GM19438 (cell line): ENCODE measurements at regions not wholly inside any gene's neighbourhood (a gene's known extent, or its start where the extent isn't known, plus 50 kb on each side); places are given as distances from the start of the nearest gene placed in this dataset.

Source experiments
- ATAC-seq: cut with Tn5 transposase; IDR thresholded peaks from one replicate; pipeline ENCODE4 v1.9.1; 2021; ENCODE audit warnings: low read depth; ENCODE audit not compliant: unreplicated experiment

- ATAC-seq = no peak
Observed at GRCh38 chr6:84361372-84362192, 134.1 kb upstream of the CEP162 start.

- ATAC-seq = no peak
Observed at GRCh38 chr6:84360039-84360438, 132.6 kb upstream of the CEP162 start.

- no peak for ATAC-seq
Observed at GRCh38 chr6:84358581-84358980, 131.1 kb upstream of the CEP162 start.

GRCh38 chr6:84357631-84358030 lies 130.2 kb upstream of the CEP162 start:
- no peak for ATAC-seq

- ATAC-seq = no peak
Observed at GRCh38 chr6:84356907-84357306, 129.5 kb upstream of the CEP162 start.

- ATAC-seq = no peak
Observed at GRCh38 chr6:84353459-84354423, 126.3 kb upstream of the CEP162 start.

GRCh38 chr6:84350397-84350796 lies 123.0 kb upstream of the CEP162 start:
- ATAC-seq = no peak

GRCh38 chr6:84349542-84349941 lies 122.1 kb upstream of the CEP162 start:
- no peak for ATAC-seq

GRCh38 chr6:84348801-84349200 lies 121.4 kb upstream of the CEP162 start:
- ATAC-seq = no peak

GRCh38 chr6:84346372-84346771 lies 118.9 kb upstream of the CEP162 start:
- ATAC-seq = no peak

- no peak for ATAC-seq
Observed at GRCh38 chr6:84344005-84344404, 116.6 kb upstream of the CEP162 start.

- no peak for ATAC-seq
Observed at GRCh38 chr6:84340422-84340821, 113.0 kb upstream of the CEP162 start.

- ATAC-seq = no peak
Observed at GRCh38 chr6:84333842-84334241, 106.4 kb upstream of the CEP162 start.

GRCh38 chr6:84332139-84333034 lies 104.9 kb upstream of the CEP162 start:
- peak; percentile 93 for ATAC-seq

GRCh38 chr6:84330325-84330724 lies 102.9 kb upstream of the CEP162 start:
- no peak for ATAC-seq

- no peak for ATAC-seq
Observed at GRCh38 chr6:84329516-84329915, 102.1 kb upstream of the CEP162 start.

- no peak for ATAC-seq
Observed at GRCh38 chr6:84329077-84329476, 101.6 kb upstream of the CEP162 start.

GRCh38 chr6:84317463-84317862 lies 90.0 kb upstream of the CEP162 start:
- ATAC-seq = no peak

- no peak for ATAC-seq
Observed at GRCh38 chr6:84314377-84314898, 87.0 kb upstream of the CEP162 start.

GRCh38 chr6:84309336-84309735 lies 81.9 kb upstream of the CEP162 start:
- no peak for ATAC-seq
